H1 (cell line): ENCODE measurements at regions not wholly inside any gene's neighbourhood (a gene's known extent, or its start where the extent isn't known, plus 50 kb on each side); places are given as distances from the start of the nearest gene placed in this dataset.

ENCODE experiments used
- POLR2AphosphoS5 ChIP-seq: IDR thresholded peaks from 2 replicates; pipeline ENCODE4 v1.6.1; 2011; ENCODE audit warnings: low read depth, low read length
- POU5F1 ChIP-seq: IDR thresholded peaks from 2 replicates; pipeline ENCODE4 v1.6.1; 2011; ENCODE audit warnings: low read depth, mild to moderate bottlenecking, low read length, moderate library complexity
- RBBP5 ChIP-seq: IDR thresholded peaks from 2 replicates; pipeline ENCODE4 v1.7.1; 2012; ENCODE audit warnings: low read depth, mild to moderate bottlenecking, inconsistent platforms, low read length, moderate library complexity, borderline replicate concordance

DNA sequence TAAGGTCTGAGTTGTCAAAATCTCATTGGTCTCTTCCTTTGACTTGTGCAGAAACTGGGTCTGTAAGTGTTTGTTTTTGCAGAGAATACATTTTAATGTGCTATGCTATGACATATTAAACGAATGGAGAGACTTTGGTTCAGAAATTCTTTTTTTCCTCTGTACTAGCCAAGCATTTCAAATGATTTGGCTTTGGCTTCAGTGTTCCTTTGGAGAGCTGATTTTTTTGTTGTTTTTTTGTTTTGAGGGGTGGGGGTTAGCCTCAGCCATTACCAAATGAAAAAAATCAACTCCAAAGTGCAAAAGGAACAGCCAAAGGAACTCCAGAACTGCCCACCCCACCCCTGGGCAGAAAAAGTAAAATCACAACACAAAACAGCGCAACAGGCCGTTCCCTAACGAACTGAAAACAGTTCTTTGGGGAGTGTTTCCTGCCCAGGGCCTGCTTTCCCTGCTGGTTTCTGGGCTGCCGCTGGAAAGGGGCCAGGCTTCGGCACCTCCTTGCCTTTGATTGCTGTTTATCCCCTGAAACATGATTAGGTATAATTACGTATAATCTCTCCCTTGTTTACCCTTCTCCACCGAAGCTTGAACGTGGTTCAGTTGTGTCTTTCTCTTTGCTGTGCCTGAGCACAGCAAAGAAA lies 57.6 kb upstream of the NEO1 start (continued):
- no peak for TF ChIP-seq POU5F1
- TF ChIP-seq POLR2AphosphoS5: no peak
- TF ChIP-seq RBBP5: no peak
